Pancreas (tissue), 10 donors: ENCODE measurements at regions not wholly inside any gene's neighbourhood (a gene's known extent, or its start where the extent isn't known, plus 50 kb on each side); places are given as distances from the start of the nearest gene placed in this dataset.

Source experiments
- ATAC-seq, 4 donors: fragments of 200-7000 bp; cut with Tn5 transposase; one replicate each; pipeline versions ENCODE4 v1.8.0 to v1.9.1; 2020; ENCODE audit warnings: mild to moderate bottlenecking in 4 of 4, moderate library complexity in 4 of 4
- DNase-seq, 6 donors: peaks; one replicate each; pipeline ENCODE4 v3.0.0-alpha.2; 2020
- FAIRE-seq: peaks from 2 replicates; lab custom pipeline; 2012; peaks lifted over from hg19 to GRCh38; lab: Jason Lieb, UNC
- H3K27ac ChIP-seq, 4 donors: fragments of 200-600 bp; sonication (generic); 1 replicate in 3 of 4; 2 replicates in 1 of 4; pipeline versions ENCODE4 v1.5.0 to v1.8.0; 2020
- H3K27me3 ChIP-seq, 4 donors: fragments of 200-600 bp; one replicate each; pipeline ENCODE4 v1.8.0; 2021
- H3K36me3 ChIP-seq, 3 donors: fragments of 200-600 bp; sonication (generic) in 1 of 3; one replicate each; pipeline versions ENCODE4 v1.5.0 to v1.8.0; 2020 to 2021
- H3K4me1 ChIP-seq, 3 donors: fragments of 200-600 bp; one replicate each; pipeline ENCODE4 v1.8.0; 2021
- H3K4me3 ChIP-seq, 4 donors: fragments of 200-600 bp; sonication (generic) in 2 of 4; one replicate each; pipeline versions ENCODE4 v1.5.0 to v1.8.0; 2020 to 2021
- H3K9me3 ChIP-seq, 4 donors: fragments of 200-600 bp; one replicate each; pipeline ENCODE4 v1.8.0; 2021
- CTCF ChIP-seq, 4 donors: fragments of 200-600 bp; sonication (generic) in 3 of 4; IDR thresholded peaks; one replicate each; pipeline versions ENCODE4 v1.5.0 to v1.8.0; 2021; ENCODE audit warnings: antibody characterized with exemption in 4 of 4
- WGBS, 2 donors: extraction: QIAGEN DNeasy Blood & Tissue Kit; methylation state at CpG; one replicate each; pipeline ENCODE4 v1.1.7; 2013; 5-methylcytosine and 5-hydroxymethylcytosine counted together
- intact Hi-C, 3 donors: fragments of 100-400 bp; cut with DNase I; formaldehyde crosslinking; loops; one replicate each; pipeline versions ENCODE4 v1.11.1 to v1.14.2; 2022
- donor health status: healthy with polysubstance abuse.
- donor health status: DM: no; HTN: no; CAD: no; lungs with moderate emphysema.
- donor health status: DM: no; HTN: no; CAD: no.
- donor health status: control.
- donor health status: control.
- donor health status: Bipolar disorder and iron deficiency.
- donor health status: DM: yes; HTN: yes; CAD: no.
- donor health status: DM: no; HTN: no; CAD: no.
- donor health status: DM: no; HTN: no; CAD: no.
- donor health status: DM: yes; HTN: yes; CAD: no.

- H3K36me3 ChIP-seq = no peaks in the 10 kb centered on the region
- ATAC-seq = no peak
Observed at GRCh38 chrX:127030016-127030748, 210.7 kb downstream of the PRR32 start.

GRCh38 chrX:127037159-127037558, 217.6 kb downstream of the PRR32 start:
- H3K9me3 ChIP-seq = no peaks in the 10 kb centered on the region
- WGBS, 2 donors = 33 to 38% methylated on average over 2 of the region's 2 CpGs
- H3K4me1 ChIP-seq = no peaks in the 10 kb centered on the region
- ATAC-seq (no peak), FAIRE-seq (no peak), DNase-seq (no peak)
- no peak overlapping the region for H3K27ac ChIP-seq
- no peak overlapping the region for H3K4me3 ChIP-seq
- H3K27me3 ChIP-seq = no peaks in the 10 kb centered on the region
- TF ChIP-seq CTCF (IDR thresholded peaks at IDR 0.05) = no peak
- intact Hi-C loops = no loop called here
- H3K36me3 ChIP-seq = no peaks in the 10 kb centered on the region

More at GRCh38 chrX:127030016-127030748, 210.7 kb downstream of the PRR32 start:
- FAIRE-seq (peak; percentile 85), DNase-seq (no peak)
- Histone ChIP-seq H3K27me3 (no peaks in the 10 kb centered on the region), H3K4me3 (no peak overlapping the region), H3K4me1 (no peaks in the 10 kb centered on the region), H3K27ac (no peak overlapping the region), H3K9me3 (no peaks in the 10 kb centered on the region)
- intact Hi-C loops = no loop called here
- no peak for TF ChIP-seq CTCF (IDR thresholded peaks at IDR 0.05)
- WGBS, 2 donors = 13 to 16% methylated on average over 5 of the region's 5 CpGs

GRCh38 chrX:127038065-127038464, 218.5 kb downstream of the PRR32 start:
- TF ChIP-seq CTCF (IDR thresholded peaks at IDR 0.05) = no peak
- Histone ChIP-seq H3K4me3 (no peak overlapping the region), H3K36me3 (no peaks in the 10 kb centered on the region), H3K27me3 (no peaks in the 10 kb centered on the region), H3K9me3 (no peaks in the 10 kb centered on the region), H3K27ac (no peak overlapping the region), H3K4me1 (no peaks in the 10 kb centered on the region)
- 6 to 20% methylated on average over 1 of the region's 1 CpG for WGBS, 2 donors
- DNase-seq (no peak), FAIRE-seq (no peak), ATAC-seq (no peak)
- intact Hi-C loops = no loop called here

GRCh38 chrX:127057891-127058619, 238.5 kb downstream of the PRR32 start:
- TF ChIP-seq CTCF (IDR thresholded peaks at IDR 0.05) = no peak
- no peaks in the 10 kb centered on the region for H3K27me3 ChIP-seq
- no peaks in the 10 kb centered on the region for H3K36me3 ChIP-seq
- intact Hi-C loops = no loop called here
- no peak overlapping the region for H3K27ac ChIP-seq
- ATAC-seq = no peak
- H3K4me3 ChIP-seq = no peak overlapping the region
- no peaks in the 10 kb centered on the region for H3K4me1 ChIP-seq
- no peak for DNase-seq
- FAIRE-seq = no peak
- no peaks in the 10 kb centered on the region for H3K9me3 ChIP-seq
- 41 to 43% methylated on average over 3 of the region's 3 CpGs for WGBS, 2 donors

- no peak overlapping the region for H3K27ac ChIP-seq
- DNase-seq (no peak), ATAC-seq (no peak), FAIRE-seq (no peak)
- H3K27me3 ChIP-seq = no peaks in the 10 kb centered on the region
- TF ChIP-seq CTCF (IDR thresholded peaks at IDR 0.05) = no peak
- H3K4me1 ChIP-seq = no peaks in the 10 kb centered on the region
- H3K4me3 ChIP-seq = no peak overlapping the region
- WGBS, 2 donors = 62 to 70% methylated on average over 2 of the region's 2 CpGs
- intact Hi-C loops = no loop called here
- no peaks in the 10 kb centered on the region for H3K36me3 ChIP-seq
- H3K9me3 ChIP-seq = no peaks in the 10 kb centered on the region
Observed at GRCh38 chrX:127085939-127086338, 266.4 kb downstream of the PRR32 start.
